Upper lobe of left lung (tissue), 6 donors: ENCODE measurements at regions not wholly inside any gene's neighbourhood (a gene's known extent, or its start where the extent isn't known, plus 50 kb on each side); places are given as distances from the start of the nearest gene placed in this dataset.

Source experiments
- ATAC-seq, 2 donors: fragments of 200-7000 bp; cut with Tn5 transposase; one replicate each; pipeline ENCODE4 v1.9.1; 2022; ENCODE audit warnings: mild to moderate bottlenecking in 2 of 2, moderate library complexity in 2 of 2; ENCODE audit not compliant: low FRiP score in 2 of 2
- DNase-seq, 2 donors: peaks; one replicate each; pipeline ENCODE4 v3.0.0-alpha.2; 2019 to 2020
- H3K27ac ChIP-seq, 4 donors: fragments of 200-600 bp; sonication (generic); one replicate each; pipeline ENCODE4 v1.5.1; 2016 to 2019
- H3K27me3 ChIP-seq, 4 donors: fragments of 200-600 bp; sonication (generic); one replicate each; pipeline ENCODE4 v1.5.1; 2017 to 2019
- H3K36me3 ChIP-seq, 4 donors: fragments of 200-600 bp; sonication (generic); one replicate each; pipeline ENCODE4 v1.5.1; 2016 to 2019
- H3K4me1 ChIP-seq, 4 donors: fragments of 200-600 bp; sonication (generic); one replicate each; pipeline ENCODE4 v1.5.1; 2018 to 2019
- H3K4me3 ChIP-seq, 4 donors: fragments of 200-600 bp; sonication (generic); one replicate each; pipeline ENCODE4 v1.5.1; 2017 to 2019; ENCODE audit warnings: mild to moderate bottlenecking in 2 of 4, moderate library complexity in 1 of 4
- H3K9me3 ChIP-seq, 4 donors: fragments of 200-600 bp; sonication (generic); one replicate each; pipeline ENCODE4 v1.5.1; 2018 to 2019
- CTCF ChIP-seq, 6 experiments: fragments of 450-650 bp in 4 of 6; fragments of 200-600 bp in 2 of 6; sonication (generic) in 2 of 6; IDR thresholded peaks; one replicate each; pipeline ENCODE4 v1.5.1; 2016 to 2019; ENCODE audit warnings: antibody characterized with exemption in 6 of 6
- EP300 ChIP-seq, 4 donors: sonication (generic); formaldehyde crosslinking; IDR thresholded peaks; one replicate each; pipeline ENCODE4 v1.5.1; 2017; ENCODE audit warnings: antibody characterized with exemption in 4 of 4, control low read depth in 2 of 4
- POLR2A ChIP-seq, 4 donors: fragments of 450-650 bp; IDR thresholded peaks; one replicate each; pipeline ENCODE4 v1.5.1; 2016 to 2017; ENCODE audit warnings: antibody characterized with exemption in 4 of 4, mild to moderate bottlenecking in 2 of 4
- POLR2AphosphoS5 ChIP-seq, 2 donors: sonication (generic); formaldehyde crosslinking; IDR thresholded peaks; one replicate each; pipeline ENCODE4 v1.5.1; 2017; ENCODE audit warnings: antibody characterized with exemption in 2 of 2
- WGBS, 2 donors: methylation state at CpG; one replicate each; pipeline ENCODE4 v1.1.5; 2017 to 2018; 5-methylcytosine and 5-hydroxymethylcytosine counted together
- donor health status: DM: no; HTN: no; CAD: no; lungs with moderate emphysema.
- donor health status: DM: no; HTN: yes; CAD: no; lungs with severe emphysema.

- Histone ChIP-seq H3K9me3 (no peaks in the 10 kb centered on the region), H3K27ac (no peak overlapping the region), H3K36me3 (no peaks in the 10 kb centered on the region), H3K4me1 (no peaks in the 10 kb centered on the region), H3K4me3 (no peak overlapping the region), H3K27me3 (no peaks in the 10 kb centered on the region)
- WGBS, 2 donors: 64 to 70% methylated on average over 3 of the region's 3 CpGs
- TF ChIP-seq POLR2A (IDR thresholded peaks at IDR 0.05) (no peak), CTCF (IDR thresholded peaks at IDR 0.05) (no peak), EP300 (IDR thresholded peaks at IDR 0.05) (no peak), POLR2AphosphoS5 (IDR thresholded peaks at IDR 0.05) (no peak)
- no peak for DNase-seq
- no peak for ATAC-seq
Measured at GRCh38 chr9:26033336-26033735, 355.1 kb upstream of the TUSC1 start.

- WGBS, 2 donors: 68% methylated on average over 2 of the region's 2 CpGs
- Histone ChIP-seq H3K9me3 (no peaks in the 10 kb centered on the region), H3K4me1 (no peaks in the 10 kb centered on the region), H3K27ac (no peak overlapping the region), H3K4me3 (no peak overlapping the region), H3K36me3 (no peaks in the 10 kb centered on the region), H3K27me3 (no peaks in the 10 kb centered on the region)
- DNase-seq: no peak
- no peak for TF ChIP-seq CTCF (IDR thresholded peaks at IDR 0.05)
- no peak for TF ChIP-seq POLR2AphosphoS5 (IDR thresholded peaks at IDR 0.05)
- no peak for TF ChIP-seq EP300 (IDR thresholded peaks at IDR 0.05)
- no peak for TF ChIP-seq POLR2A (IDR thresholded peaks at IDR 0.05)
- ATAC-seq: no peak
Measured at GRCh38 chr9:26026423-26027100, 348.3 kb upstream of the TUSC1 start.

GRCh38 chr9:26013199-26013598, 335.0 kb upstream of the TUSC1 start:
- H3K4me3 ChIP-seq: no peak overlapping the region
- no peak for ATAC-seq
- DNase-seq: no peak
- no peaks in the 10 kb centered on the region for H3K4me1 ChIP-seq
- H3K36me3 ChIP-seq: no peaks in the 10 kb centered on the region
- no peak overlapping the region for H3K27ac ChIP-seq
- H3K9me3 ChIP-seq: peaks cover 0 to 2% (median 0%) of the 10 kb centered on the region in 4 donors
- no peaks in the 10 kb centered on the region for H3K27me3 ChIP-seq
- TF ChIP-seq POLR2A (IDR thresholded peaks at IDR 0.05): no peak
- TF ChIP-seq POLR2AphosphoS5 (IDR thresholded peaks at IDR 0.05): no peak
- no peak for TF ChIP-seq CTCF (IDR thresholded peaks at IDR 0.05)
- TF ChIP-seq EP300 (IDR thresholded peaks at IDR 0.05): no peak

- DNase-seq: no peak
- Histone ChIP-seq H3K4me3 (no peak overlapping the region), H3K9me3 (peaks cover 0 to 2% (median 0%) of the 10 kb centered on the region in 4 donors), H3K27ac (no peak overlapping the region), H3K4me1 (no peaks in the 10 kb centered on the region), H3K36me3 (no peaks in the 10 kb centered on the region), H3K27me3 (no peaks in the 10 kb centered on the region)
- TF ChIP-seq POLR2AphosphoS5 (IDR thresholded peaks at IDR 0.05) (no peak), POLR2A (IDR thresholded peaks at IDR 0.05) (no peak), CTCF (IDR thresholded peaks at IDR 0.05) (no peak), EP300 (IDR thresholded peaks at IDR 0.05) (no peak)
- no peak for ATAC-seq
- WGBS, 2 donors: 86 to 89% methylated on average over 3 of the region's 3 CpGs
Measured at GRCh38 chr9:26012797-26013196, 334.6 kb upstream of the TUSC1 start.

- 42 to 65% methylated on average over 6 of the region's 6 CpGs for WGBS, 2 donors
- ATAC-seq: no peak
Measured at GRCh38 chr9:25994605-25995004, 316.4 kb upstream of the TUSC1 start.

More at GRCh38 chr9:25994605-25995004, 316.4 kb upstream of the TUSC1 start:
- H3K4me3 ChIP-seq: no peak overlapping the region
- H3K36me3 ChIP-seq: no peaks in the 10 kb centered on the region
- no peak for DNase-seq
- H3K27me3 ChIP-seq: no peaks in the 10 kb centered on the region
- peaks cover 0 to 9% (median 0%) of the 10 kb centered on the region in 4 donors for H3K9me3 ChIP-seq
- H3K27ac ChIP-seq: no peak overlapping the region
- TF ChIP-seq EP300 (IDR thresholded peaks at IDR 0.05) (no peak), CTCF (IDR thresholded peaks at IDR 0.05) (no peak), POLR2A (IDR thresholded peaks at IDR 0.05) (no peak), POLR2AphosphoS5 (IDR thresholded peaks at IDR 0.05) (no peak)
- no peaks in the 10 kb centered on the region for H3K4me1 ChIP-seq
